Activated CD8-positive, alpha-beta memory T cell treated with anti-CD3 and anti-CD28 coated beads, Interleukin-2, amount 50 U/mL, for 48 hours (primary cell): ENCODE measurements at regions not wholly inside any gene's neighbourhood (a gene's known extent, or its start where the extent isn't known, plus 50 kb on each side); places are given as distances from the start of the nearest gene placed in this dataset.

Experiments
- DNase-seq: peaks from one replicate; pipeline ENCODE4 v3.0.0-alpha.2; 2020

- DNase-seq = no peak
These were observed 754.5 kb upstream of the FAM98A start for GRCh38 chr2:34353509-34354113.

DNA sequence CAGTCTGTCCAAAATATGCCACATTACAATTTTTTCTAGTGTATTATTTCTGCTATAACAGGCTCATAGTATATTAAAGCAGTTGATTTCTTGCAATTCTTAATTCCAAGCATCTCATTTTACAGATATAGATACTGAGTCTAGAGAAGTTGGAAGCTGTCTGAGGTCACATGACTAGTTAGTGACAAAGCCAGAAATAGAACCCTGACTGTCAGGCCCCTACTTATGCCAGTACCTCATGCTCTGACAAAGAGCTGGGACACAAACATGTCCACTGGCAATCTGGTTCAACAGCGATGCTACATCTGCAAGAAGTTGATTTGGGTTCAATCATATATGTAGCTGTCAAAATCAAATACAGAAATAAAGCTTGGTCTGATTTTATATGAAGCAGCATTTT, 750.4 kb upstream of the FAM98A start:
- no peak for DNase-seq

DNA sequence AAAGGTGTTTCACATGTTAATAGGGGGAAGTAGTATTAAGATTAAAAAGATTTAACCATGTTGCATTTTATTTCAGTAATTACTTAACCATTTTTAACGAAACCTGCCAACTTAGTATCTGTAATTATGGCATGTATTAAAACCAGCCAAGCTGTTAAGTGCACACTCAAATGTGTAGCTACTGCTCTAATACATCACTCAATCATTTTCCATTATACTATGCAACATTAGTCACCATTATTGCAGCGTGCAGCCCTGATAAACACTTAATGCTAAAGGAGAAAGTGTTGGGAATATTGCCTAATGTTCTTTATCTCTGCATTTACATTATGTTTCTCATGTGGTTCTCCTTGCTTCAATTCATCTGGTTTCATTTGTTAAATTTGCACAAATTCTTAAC, 745.9 kb upstream of the FAM98A start:
- no peak for DNase-seq

DNA sequence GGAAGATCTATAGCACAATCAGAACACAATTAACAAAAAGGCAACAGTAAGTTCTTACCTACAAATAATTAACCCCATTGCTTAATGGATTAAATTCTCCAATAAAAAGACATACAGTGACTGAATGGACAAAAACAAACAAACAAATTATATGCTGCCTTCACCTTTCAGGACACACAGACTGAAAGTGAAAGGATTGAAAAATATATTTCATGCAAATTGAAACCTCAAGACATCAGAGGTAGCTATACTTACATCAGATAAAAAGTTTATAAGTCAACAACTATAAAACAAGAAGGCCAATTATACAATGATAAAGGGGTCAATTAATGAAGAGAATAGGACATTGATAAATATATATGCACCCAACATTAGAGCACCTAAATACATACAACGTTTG, 741.2 kb upstream of the FAM98A start:
- DNase-seq = no peak

DNA sequence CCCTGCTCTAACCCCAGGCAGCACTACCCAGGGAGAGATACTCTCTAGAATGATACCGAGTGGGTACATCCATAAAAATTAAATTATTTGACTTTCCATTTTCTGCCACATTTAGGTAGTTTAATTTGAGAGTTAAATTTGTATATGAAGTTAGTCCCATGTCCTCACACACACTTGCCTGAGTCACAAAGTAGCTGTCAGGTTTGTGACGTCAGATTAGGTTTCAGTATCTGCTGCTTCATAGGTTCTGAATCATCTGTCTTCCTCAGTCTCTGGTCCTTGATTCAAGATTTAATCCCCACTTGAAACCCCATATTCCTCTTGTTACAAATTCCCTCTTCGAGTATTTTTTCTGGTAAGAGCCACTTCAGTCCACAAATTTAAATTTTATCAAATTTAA, 738.6 kb upstream of the FAM98A start:
- DNase-seq = no peak

DNA sequence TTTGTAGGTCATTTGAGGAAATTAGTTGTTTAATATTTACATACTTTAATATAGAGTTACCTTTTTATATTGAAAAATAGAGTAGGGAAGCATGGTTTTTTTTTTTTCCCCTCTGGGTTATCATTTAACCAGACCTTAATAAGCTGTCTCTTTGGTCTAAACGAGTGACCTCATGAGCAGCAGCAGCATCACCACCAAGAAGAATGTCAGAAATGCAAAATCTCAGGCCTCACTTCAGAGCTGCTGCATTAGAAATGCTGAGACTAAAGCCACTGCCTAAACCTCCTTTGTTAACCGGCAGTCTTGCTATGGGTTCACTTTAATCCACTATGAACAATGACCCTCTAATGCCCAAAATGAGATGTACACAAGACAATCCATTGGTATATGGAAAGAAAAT, 733.7 kb upstream of the FAM98A start:
- no peak for DNase-seq

DNA sequence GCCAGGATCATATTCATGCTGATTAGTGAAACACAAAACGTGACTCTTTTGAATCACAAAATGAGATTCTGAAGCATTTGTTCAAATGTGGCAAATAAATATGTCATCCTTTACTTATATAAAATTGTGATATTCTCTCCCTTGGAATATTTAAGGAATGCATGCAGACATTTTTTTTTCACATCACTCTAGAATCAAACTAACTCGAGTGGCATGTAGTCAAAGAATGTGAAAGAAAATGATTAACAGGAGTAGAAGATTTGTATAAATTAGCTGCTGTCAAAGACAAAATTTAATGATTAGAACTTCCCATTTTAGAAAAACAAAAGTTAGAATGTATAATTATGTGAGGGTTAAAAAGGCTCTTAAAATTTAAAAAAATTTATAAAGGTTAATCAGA, 721.0 kb upstream of the FAM98A start:
- DNase-seq = no peak

- no peak for DNase-seq
These were observed 718.7 kb upstream of the FAM98A start for GRCh38 chr2:34317797-34318196.

GRCh38 chr2:34316788-34317187, 717.7 kb upstream of the FAM98A start:
- DNase-seq = no peak

DNA sequence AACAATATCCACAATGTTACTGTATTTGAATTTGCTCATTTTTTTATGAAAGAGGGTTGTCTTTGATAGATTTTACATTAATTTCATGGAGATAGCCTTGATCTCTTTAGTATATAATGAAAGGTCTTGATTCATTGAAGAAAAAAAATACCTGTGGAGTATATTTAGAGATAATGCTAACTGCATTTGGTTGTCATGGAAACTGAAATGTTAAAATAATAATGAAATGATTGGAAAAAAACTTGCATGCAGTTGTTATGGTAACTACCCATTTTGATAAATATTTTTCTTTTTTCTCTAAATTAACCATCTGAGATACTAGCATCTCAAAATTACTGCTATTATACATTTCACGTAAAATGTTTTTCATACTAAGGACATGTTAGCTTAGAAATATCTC, 712.7 kb upstream of the FAM98A start:
- DNase-seq = no peak

DNA sequence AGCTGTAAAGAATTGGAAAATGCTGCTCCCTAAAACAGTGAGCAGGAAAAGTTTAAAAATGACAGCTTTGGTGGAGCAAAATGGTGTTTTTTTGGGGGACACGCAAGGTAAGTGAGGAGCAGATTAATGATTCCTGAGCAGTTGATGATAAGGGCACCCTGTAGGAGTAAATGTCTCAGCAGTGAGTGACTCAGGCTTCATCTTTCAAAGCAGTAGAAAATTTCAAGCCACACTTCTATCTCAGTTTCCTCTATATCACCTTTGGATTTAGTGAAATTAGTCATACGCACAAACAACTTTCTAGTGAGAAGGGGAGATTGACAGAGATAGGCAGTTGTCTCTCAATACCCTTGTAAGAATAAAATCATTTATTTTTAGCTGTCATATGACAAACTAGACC, 709.0 kb upstream of the FAM98A start:
- no peak for DNase-seq

DNA sequence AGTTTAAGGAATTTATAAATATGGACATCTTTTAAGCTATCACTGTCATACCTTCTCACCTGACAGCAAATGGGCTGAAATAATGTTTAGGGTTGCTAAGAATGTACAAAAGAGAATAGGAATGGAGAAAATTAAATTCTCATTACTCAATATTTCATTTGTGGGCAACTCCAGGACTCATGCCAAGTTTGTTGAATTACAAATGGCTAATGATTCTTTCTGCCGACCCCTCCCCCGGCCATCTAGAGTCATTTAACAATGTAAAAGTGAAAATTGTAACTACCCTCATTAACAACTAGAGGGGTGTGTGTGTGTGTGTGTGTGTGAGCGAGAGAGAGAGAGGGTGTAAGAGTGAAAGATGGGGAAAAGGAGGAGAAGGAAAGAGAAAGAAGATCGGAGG, 708.5 kb upstream of the FAM98A start:
- no peak for DNase-seq

DNA sequence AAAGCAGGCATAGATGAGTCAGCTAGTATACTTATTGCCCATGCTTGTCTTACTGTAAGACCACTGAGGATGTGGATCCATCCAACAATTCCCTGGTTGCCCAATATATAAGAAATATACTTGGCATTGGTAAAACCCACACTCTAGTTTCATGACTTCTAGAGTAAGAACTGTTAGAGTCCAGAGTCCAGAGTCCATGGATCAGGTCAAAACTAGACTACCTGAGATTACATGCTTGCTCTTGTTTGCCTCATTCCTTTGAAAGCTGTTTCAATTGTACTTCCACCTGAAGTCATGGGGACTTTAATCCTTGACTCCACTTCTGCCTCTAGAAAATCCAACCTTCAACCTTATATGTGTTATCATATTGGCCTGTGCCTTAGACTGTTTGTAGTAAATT, 707.6 kb upstream of the FAM98A start:
- no peak for DNase-seq

DNA sequence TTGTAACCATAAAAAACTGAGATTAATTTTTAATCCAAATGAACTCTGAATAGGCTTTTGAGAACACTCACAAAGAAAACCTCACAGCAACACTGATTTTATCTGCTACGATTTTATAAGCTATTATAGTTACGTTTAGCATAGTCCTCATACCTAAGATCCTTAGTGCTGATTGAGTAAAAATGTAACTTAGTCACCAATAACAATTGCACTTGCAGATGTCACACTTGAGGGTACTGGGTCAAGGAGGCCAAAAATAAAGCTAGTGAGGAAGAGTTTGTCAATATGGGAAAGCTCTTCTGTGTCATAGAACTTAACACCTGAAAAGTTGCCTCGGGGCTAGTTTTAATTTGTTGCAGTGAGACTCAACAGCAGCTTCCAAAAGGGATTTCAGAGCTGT, 706.5 kb upstream of the FAM98A start:
- no peak for DNase-seq

GRCh38 chr2:34294961-34295360, 695.9 kb upstream of the FAM98A start:
- no peak for DNase-seq

DNA sequence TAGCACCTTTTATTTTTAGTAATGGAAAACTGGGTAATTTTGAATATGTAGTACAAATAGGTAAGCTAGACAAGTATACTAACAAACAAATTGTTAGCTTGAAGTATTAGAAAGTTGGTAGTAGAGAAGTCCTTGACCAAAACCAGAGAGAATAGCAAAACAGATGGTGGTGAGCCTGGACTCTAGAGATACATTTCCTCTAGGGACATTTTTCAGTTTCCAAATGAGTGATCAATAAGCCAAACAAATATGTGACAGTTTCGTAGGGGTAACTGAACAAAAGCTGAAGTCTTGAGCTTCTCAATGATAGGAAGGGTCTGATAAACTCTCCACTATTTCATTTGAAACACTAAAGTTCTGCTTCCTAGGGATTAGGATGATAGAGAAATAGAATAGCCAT, 692.0 kb upstream of the FAM98A start:
- no peak for DNase-seq

- DNase-seq = no peak
These were observed 688.9 kb upstream of the FAM98A start for GRCh38 chr2:34288016-34288415.

- no peak for DNase-seq
These were observed 681.5 kb upstream of the FAM98A start for GRCh38 chr2:34280606-34281005.

DNA sequence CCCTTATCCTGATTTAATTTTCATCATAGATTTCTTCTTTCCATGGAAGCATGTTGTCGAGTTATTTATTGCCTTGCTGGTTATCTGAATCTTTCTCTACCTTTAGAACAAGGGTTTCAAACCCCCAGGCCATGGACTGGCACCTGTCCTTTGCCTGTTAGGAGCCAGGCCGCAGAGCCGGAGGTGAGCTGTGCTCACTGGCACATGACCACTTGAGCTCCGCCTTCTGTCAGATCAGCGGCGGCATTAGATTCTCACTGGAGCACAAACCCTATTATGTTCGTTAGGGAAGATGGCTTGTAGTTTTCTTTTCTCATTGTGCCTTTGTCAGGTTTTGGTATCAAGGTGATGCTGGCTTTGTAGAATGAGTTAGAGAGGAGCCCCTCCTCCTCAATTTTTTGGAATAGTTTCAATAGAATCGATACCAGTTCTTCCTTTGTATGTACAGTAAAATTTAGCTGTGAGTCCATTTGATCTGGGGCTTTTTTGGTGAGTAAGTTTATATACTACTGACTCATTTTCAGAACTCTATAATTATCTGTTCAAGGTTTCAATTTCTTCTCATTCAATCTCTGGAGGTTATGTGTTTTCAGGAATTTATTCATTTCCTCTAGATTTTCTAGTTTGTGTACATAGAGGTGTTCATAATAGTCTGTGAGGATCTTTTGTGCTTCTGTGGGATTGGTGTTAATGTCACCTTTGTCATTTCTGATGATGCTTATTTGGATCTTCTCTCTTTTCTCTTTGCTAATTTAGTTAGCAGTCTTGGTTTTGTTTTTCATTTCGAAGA, 668.0 kb upstream of the FAM98A start:
- no peak for DNase-seq

DNA sequence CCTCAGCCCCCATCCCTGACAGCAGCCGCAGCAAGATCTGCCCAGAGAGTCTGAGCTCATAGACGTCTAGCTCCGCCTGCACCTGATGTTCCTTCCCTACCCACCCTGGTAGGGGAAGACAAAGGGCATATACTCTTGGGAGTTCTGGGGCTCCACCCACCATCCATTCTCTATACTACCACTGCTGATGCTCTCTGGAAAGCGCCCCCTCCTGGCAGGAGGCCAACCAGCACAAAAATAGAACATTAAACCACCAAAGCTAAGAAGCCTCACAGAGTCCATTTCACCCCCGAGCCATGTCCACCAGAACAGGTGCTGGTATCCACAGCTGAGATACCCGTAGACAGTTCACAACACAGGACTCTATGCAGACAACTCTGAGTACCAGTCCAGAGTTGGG, 662.6 kb upstream of the FAM98A start:
- no peak for DNase-seq

GRCh38 chr2:34254272-34254878, 655.3 kb upstream of the FAM98A start:
- no peak for DNase-seq

DNA sequence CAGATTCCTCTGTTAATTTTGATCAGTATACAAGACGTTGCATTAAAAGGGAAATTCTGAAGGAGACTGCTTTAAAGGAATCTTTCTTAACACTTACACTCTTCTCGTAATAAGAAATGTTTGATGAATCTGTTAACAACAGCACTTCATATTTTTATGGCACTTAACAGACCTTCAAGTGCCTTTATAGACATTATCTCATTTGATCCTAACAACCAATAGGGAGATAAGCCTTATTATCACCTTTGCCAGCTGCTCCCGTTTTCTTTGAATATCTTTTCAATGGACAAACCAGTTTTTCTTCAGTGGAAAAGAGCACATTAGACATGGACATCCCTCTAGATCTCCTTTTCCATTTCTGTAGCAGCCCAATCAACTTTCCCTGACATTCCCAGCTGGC, 653.0 kb upstream of the FAM98A start:
- no peak for DNase-seq

DNA sequence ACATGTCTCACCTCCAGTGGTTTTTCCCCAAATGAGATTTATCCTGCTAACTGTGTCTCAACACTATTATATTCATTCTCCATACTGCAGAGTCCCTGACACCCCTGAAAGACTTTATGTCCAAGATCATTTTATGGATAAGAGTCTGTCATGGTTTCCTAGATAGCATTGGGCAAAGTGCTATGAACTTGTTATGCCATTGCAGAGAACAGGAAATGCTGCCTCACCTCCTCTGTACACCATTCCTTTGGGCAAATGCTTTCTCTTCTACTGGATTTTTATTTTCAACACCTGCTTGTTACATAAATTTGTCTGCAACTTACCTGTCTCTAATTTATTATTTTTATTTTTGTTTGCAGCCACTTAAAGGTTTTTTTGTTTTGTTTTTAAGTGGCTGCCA, 652.5 kb upstream of the FAM98A start:
- DNase-seq = no peak

DNA sequence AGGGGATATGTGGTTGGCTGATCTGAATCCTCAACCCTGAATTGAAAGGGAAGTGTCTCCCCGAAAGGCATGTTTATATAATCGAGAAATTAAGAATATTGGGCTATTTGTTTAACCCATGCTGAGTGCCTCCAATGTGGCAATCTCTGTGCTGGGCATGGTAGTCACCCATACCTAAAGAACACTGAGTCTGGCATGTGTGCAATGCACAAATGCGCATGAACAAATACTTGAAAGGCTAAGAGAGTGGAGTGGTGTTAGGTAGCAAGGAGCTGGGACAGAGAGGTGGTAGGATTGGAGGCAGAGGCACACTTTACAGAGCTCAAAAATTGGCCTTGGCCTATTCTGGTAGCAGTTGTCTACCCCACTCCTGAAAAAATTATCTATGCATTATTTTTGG, 645.1 kb upstream of the FAM98A start:
- DNase-seq = no peak

DNA sequence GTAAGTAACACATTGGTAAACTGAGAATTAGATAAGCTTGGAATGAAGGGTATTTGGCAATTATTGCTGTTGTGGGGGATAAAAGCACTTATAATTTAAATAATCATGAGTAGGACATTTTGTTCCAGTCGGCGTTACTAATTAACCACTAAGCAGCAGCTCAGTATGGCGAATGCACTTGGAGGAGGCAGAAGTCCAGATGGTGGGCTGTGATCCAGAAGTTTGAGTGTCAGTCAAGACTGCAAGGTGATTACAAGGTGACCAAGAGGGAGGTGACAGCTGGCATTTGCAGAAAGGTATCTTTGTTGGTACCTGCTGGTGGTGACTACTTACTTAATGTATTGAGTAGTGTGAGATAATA, 643.6 kb upstream of the FAM98A start:
- no peak for DNase-seq
